Astrocyte (in vitro differentiated cells and primary cell): ENCODE measurements at regions not wholly inside any gene's neighbourhood (a gene's known extent, or its start where the extent isn't known, plus 50 kb on each side); places are given as distances from the start of the nearest gene placed in this dataset.

Source experiments
- DNase-seq: peaks from one replicate; pipeline ENCODE4 v3.0.0-alpha.2; 2010; ENCODE audit warnings: low read depth
- FAIRE-seq: peaks from 2 replicates; lab custom pipeline; 2011; peaks lifted over from hg19 to GRCh38; lab: Jason Lieb, UNC
- H2AFZ ChIP-seq: 2 replicates; pipeline ENCODE4 v1.6.0; 2012; ENCODE audit warnings: low read depth, low read length, inconsistent platforms
- H3K27ac ChIP-seq: 2 replicates; pipeline ENCODE4 v1.5.1; 2011; ENCODE audit warnings: low read depth, low read length, inconsistent platforms
- H3K27me3 ChIP-seq: 2 replicates; pipeline ENCODE4 v1.6.0; 2011; ENCODE audit warnings: low read length, inconsistent platforms; ENCODE audit not compliant: insufficient read depth
- H3K36me3 ChIP-seq: 2 replicates; pipeline ENCODE4 v1.5.1; 2011; ENCODE audit warnings: low read length, inconsistent platforms; ENCODE audit not compliant: insufficient read depth
- H3K4me1 ChIP-seq: 2 replicates; pipeline ENCODE4 v1.5.1; 2011; ENCODE audit warnings: low read length, inconsistent platforms; ENCODE audit not compliant: insufficient read depth
- H3K4me2 ChIP-seq: 2 replicates; pipeline ENCODE4 v1.6.0; 2012; ENCODE audit warnings: low read length, inconsistent platforms
- H3K4me3 ChIP-seq: 2 replicates; pipeline ENCODE4 v1.5.1; 2011; ENCODE audit warnings: low read depth, mild to moderate bottlenecking, low read length, inconsistent platforms; ENCODE audit not compliant: insufficient read depth
- H3K79me2 ChIP-seq: 2 replicates; pipeline ENCODE4 v1.6.0; 2012; ENCODE audit warnings: mild to moderate bottlenecking, low read length, inconsistent platforms; ENCODE audit not compliant: insufficient read depth
- H3K9ac ChIP-seq: 2 replicates; pipeline ENCODE4 v1.6.0; 2012; ENCODE audit warnings: mild to moderate bottlenecking, low read length, inconsistent platforms
- H3K9me3 ChIP-seq: 2 replicates; pipeline ENCODE4 v1.5.1; 2012; ENCODE audit warnings: low read depth, mild to moderate bottlenecking, low read length, inconsistent platforms; ENCODE audit not compliant: insufficient read depth
- H4K20me1 ChIP-seq: 2 replicates; pipeline ENCODE4 v1.6.0; 2012; ENCODE audit warnings: low read length, inconsistent platforms; ENCODE audit not compliant: insufficient read depth
- H3K27ac Mint-ChIP-seq: one replicate; pipeline ENCODE4 v1.8.0; 2021; ENCODE audit warnings: mild to moderate bottlenecking, mixed read lengths; ENCODE audit not compliant: unreplicated experiment
- H3K27me3 Mint-ChIP-seq: one replicate; pipeline ENCODE4 v1.8.0; 2021; ENCODE audit warnings: low read depth, mixed read lengths; ENCODE audit not compliant: unreplicated experiment
- H3K36me3 Mint-ChIP-seq: one replicate; pipeline ENCODE4 v1.8.0; 2021; ENCODE audit warnings: low read depth, mixed read lengths; ENCODE audit not compliant: unreplicated experiment
- H3K4me1 Mint-ChIP-seq: one replicate; pipeline ENCODE4 v1.8.0; 2021; ENCODE audit warnings: low read depth, mixed read lengths; ENCODE audit not compliant: unreplicated experiment
- H3K4me3 Mint-ChIP-seq: one replicate; pipeline ENCODE4 v1.8.0; 2021; ENCODE audit warnings: mild to moderate bottlenecking, moderate library complexity, mixed read lengths; ENCODE audit not compliant: unreplicated experiment
- H3K9me3 Mint-ChIP-seq: one replicate; pipeline ENCODE4 v1.8.0; 2021; ENCODE audit warnings: mild to moderate bottlenecking, mixed read lengths; ENCODE audit not compliant: unreplicated experiment
- EZH2 ChIP-seq: IDR thresholded peaks from 2 replicates; pipeline ENCODE4 v1.6.1; 2012; ENCODE audit warnings: mild to moderate bottlenecking, low read length, inconsistent platforms; ENCODE audit not compliant: insufficient read depth
- TF ChIP-seq, protein P1 (sequence below): IDR thresholded peaks from 2 replicates; pipeline ENCODE4 v1.5.1; 2011; ENCODE audit warnings: low read depth, mild to moderate bottlenecking, inconsistent platforms, low read length, moderate library complexity; ENCODE audit not compliant: insufficient read depth

DNA sequence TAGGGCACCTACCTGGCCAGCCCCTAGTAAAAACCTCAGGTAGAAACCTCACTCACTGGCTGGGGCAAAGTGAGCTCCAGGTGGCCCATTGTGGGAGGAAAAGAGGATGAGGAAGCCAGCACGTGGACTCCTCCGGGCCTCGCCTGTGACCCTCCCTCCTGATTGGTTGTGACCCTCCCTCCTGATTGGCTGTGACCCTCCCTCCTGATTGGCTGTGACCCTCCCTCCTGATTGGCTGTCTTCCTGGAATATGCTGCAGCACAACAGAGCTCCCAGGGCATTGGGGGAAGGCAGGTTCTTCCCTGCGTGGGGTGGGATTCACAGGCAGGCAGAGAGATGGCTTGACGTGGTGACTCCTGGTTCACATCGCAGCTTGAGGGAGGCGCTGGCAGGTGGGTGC lies 343.0 kb downstream of the GLRX3 start:
- Histone ChIP-seq H2AFZ (no peak overlapping the region), H3K4me2 (no peak overlapping the region), H3K4me1 (no peaks in the 10 kb centered on the region), H3K9me3 (peaks cover 4% of the 10 kb centered on the region), H3K4me3 (no peak overlapping the region), H3K79me2 (no peaks in the 10 kb centered on the region), H4K20me1 (no peaks in the 10 kb centered on the region), H3K9ac (no peak overlapping the region), H3K27me3 (no peaks in the 10 kb centered on the region), H3K27ac (no peak overlapping the region), H3K36me3 (no peaks in the 10 kb centered on the region)
- TF ChIP-seq, protein P1, sequence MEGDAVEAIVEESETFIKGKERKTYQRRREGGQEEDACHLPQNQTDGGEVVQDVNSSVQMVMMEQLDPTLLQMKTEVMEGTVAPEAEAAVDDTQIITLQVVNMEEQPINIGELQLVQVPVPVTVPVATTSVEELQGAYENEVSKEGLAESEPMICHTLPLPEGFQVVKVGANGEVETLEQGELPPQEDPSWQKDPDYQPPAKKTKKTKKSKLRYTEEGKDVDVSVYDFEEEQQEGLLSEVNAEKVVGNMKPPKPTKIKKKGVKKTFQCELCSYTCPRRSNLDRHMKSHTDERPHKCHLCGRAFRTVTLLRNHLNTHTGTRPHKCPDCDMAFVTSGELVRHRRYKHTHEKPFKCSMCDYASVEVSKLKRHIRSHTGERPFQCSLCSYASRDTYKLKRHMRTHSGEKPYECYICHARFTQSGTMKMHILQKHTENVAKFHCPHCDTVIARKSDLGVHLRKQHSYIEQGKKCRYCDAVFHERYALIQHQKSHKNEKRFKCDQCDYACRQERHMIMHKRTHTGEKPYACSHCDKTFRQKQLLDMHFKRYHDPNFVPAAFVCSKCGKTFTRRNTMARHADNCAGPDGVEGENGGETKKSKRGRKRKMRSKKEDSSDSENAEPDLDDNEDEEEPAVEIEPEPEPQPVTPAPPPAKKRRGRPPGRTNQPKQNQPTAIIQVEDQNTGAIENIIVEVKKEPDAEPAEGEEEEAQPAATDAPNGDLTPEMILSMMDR, result no peak
- TF ChIP-seq EZH2, result no peak
- H3K27me3 Mint-ChIP-seq, result no peaks in the 10 kb centered on the region
- peaks cover 5% of the 10 kb centered on the region for H3K9me3 Mint-ChIP-seq
- no peak overlapping the region for H3K27ac Mint-ChIP-seq
- H3K4me3 Mint-ChIP-seq, result no peak overlapping the region
- FAIRE-seq (no peak), DNase-seq (no peak)
- no peaks in the 10 kb centered on the region for H3K4me1 Mint-ChIP-seq
- peaks cover 1% of the 10 kb centered on the region for H3K36me3 Mint-ChIP-seq

DNA sequence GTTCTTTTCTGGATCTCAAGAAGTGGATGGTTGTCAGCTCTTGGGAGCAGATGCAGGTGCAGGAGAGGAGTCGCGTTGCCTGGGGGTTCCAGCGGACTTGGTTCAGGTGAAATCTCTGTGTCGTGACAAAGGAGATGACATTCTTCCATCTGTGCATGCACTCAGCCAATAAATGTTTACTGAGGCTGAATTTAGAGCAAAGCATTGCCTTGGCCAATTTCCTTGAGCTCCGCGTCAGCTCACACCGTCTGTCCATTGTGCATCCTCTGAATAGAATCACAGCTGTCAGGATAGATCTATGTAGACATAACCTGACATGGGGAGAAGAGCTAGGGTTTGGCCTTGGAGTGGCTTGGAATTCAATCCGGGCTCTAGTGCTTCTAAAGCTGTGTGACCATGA lies 343.7 kb downstream of the GLRX3 start:
- H3K4me2 ChIP-seq, result no peak overlapping the region
- Mint-ChIP-seq H3K36me3 (peaks cover 1% of the 10 kb centered on the region), H3K9me3 (peaks cover 5% of the 10 kb centered on the region), H3K27ac (no peak overlapping the region), H3K4me1 (no peaks in the 10 kb centered on the region), H3K4me3 (no peak overlapping the region), H3K27me3 (no peaks in the 10 kb centered on the region)
- H3K9ac ChIP-seq, result no peak overlapping the region
- no peaks in the 10 kb centered on the region for H3K4me1 ChIP-seq
- H3K27ac ChIP-seq, result no peak overlapping the region
- TF ChIP-seq, protein P1, result no peak
- no peak for TF ChIP-seq EZH2
- H2AFZ ChIP-seq, result no peak overlapping the region
- no peaks in the 10 kb centered on the region for H3K27me3 ChIP-seq
- no peak for DNase-seq
- no peaks in the 10 kb centered on the region for H4K20me1 ChIP-seq
- H3K4me3 ChIP-seq, result no peak overlapping the region
- no peaks in the 10 kb centered on the region for H3K36me3 ChIP-seq
- FAIRE-seq, result no peak
- H3K79me2 ChIP-seq, result no peaks in the 10 kb centered on the region
- peaks cover 4% of the 10 kb centered on the region for H3K9me3 ChIP-seq

DNA sequence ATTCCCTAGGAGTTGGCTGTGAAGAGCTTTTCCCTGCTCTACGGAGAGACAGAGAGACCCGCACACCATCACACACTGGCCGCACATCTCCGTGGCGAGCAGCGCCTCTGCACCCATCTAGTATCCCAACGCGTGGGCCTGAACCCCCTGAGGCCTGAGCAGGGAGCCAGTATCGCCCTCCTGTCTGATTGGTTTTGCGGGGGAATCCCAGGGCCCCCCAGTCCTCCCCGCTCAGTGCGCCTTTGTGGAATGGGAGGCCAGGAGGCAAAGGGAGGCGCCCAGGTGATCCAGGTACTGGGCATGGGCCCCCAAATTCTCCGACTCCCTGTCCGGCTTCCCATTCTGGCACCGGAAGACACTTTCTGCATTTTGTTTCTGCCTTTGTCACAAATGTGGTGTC lies 344.3 kb downstream of the GLRX3 start:
- TF ChIP-seq, protein P1, result no peak
- TF ChIP-seq EZH2, result no peak

More for the DNA sequence above, 344.3 kb downstream of the GLRX3 start:
- Histone ChIP-seq H3K27ac (no peak overlapping the region), H3K4me1 (no peaks in the 10 kb centered on the region), H3K9me3 (peaks cover 4% of the 10 kb centered on the region), H3K36me3 (no peaks in the 10 kb centered on the region), H3K27me3 (no peaks in the 10 kb centered on the region), H3K9ac (no peak overlapping the region), H3K4me2 (no peak overlapping the region), H3K79me2 (no peaks in the 10 kb centered on the region), H2AFZ (no peak overlapping the region), H4K20me1 (no peaks in the 10 kb centered on the region), H3K4me3 (no peak overlapping the region)
- FAIRE-seq (no peak), DNase-seq (no peak)
- no peak overlapping the region for H3K4me3 Mint-ChIP-seq
- H3K9me3 Mint-ChIP-seq, result peaks cover 4% of the 10 kb centered on the region
- no peaks in the 10 kb centered on the region for H3K27me3 Mint-ChIP-seq
- H3K4me1 Mint-ChIP-seq, result no peaks in the 10 kb centered on the region
- no peak overlapping the region for H3K27ac Mint-ChIP-seq
- H3K36me3 Mint-ChIP-seq, result peaks cover 1% of the 10 kb centered on the region
